HG03457 (cell line): ENCODE measurements at regions not wholly inside any gene's neighbourhood (a gene's known extent, or its start where the extent isn't known, plus 50 kb on each side); places are given as distances from the start of the nearest gene placed in this dataset.
"Not testable (repeated sequence)": the region's sequence is repeated elsewhere in the genome, so short reads cannot be mapped to it uniquely, and the experiment has no call there.

Experiments
- ATAC-seq: cut with Tn5 transposase; IDR thresholded peaks from one replicate; pipeline ENCODE4 v1.9.1; 2021; ENCODE audit warnings: moderate number of reproducible peaks; ENCODE audit not compliant: unreplicated experiment

GRCh38 chr4:131526686-131527085, 1622.4 kb upstream of the PCDH10 start:
- ATAC-seq = no peak

GRCh38 chr4:131531087-131531486, 1618.0 kb upstream of the PCDH10 start:
- no peak for ATAC-seq

- ATAC-seq = no peak
Measured at GRCh38 chr4:131534944-131535645, 1614.0 kb upstream of the PCDH10 start.

GRCh38 chr4:131540256-131540655, 1608.8 kb upstream of the PCDH10 start:
- ATAC-seq = no peak

GRCh38 chr4:131547506-131547981, 1601.5 kb upstream of the PCDH10 start:
- ATAC-seq = peak; percentile 70

GRCh38 chr4:131551306-131551705, 1597.8 kb upstream of the PCDH10 start:
- ATAC-seq = no peak

GRCh38 chr4:131566026-131566425, 1583.1 kb upstream of the PCDH10 start:
- no peak for ATAC-seq

GRCh38 chr4:131584587-131584986, 1564.5 kb upstream of the PCDH10 start:
- ATAC-seq = no peak

GRCh38 chr4:131595140-131595539, 1554.0 kb upstream of the PCDH10 start:
- no peak for ATAC-seq

- no peak for ATAC-seq
Measured at GRCh38 chr4:131603705-131604104, 1545.4 kb upstream of the PCDH10 start.

GRCh38 chr4:131609039-131609438, 1540.1 kb upstream of the PCDH10 start:
- ATAC-seq = no peak

- ATAC-seq = not testable (repeated sequence)
Measured at GRCh38 chr4:131610517-131610916, 1538.6 kb upstream of the PCDH10 start.

- no peak for ATAC-seq
Measured at GRCh38 chr4:131613086-131613823, 1535.8 kb upstream of the PCDH10 start.

- peak; percentile 51 for ATAC-seq
Measured at GRCh38 chr4:131613824-131614216, 1535.3 kb upstream of the PCDH10 start.

- no peak for ATAC-seq
Measured at GRCh38 chr4:131632877-131633276, 1516.2 kb upstream of the PCDH10 start.

GRCh38 chr4:131635191-131635590, 1513.9 kb upstream of the PCDH10 start:
- ATAC-seq = no peak

GRCh38 chr4:131638781-131639180, 1510.3 kb upstream of the PCDH10 start:
- ATAC-seq = no peak

- no peak for ATAC-seq
Measured at GRCh38 chr4:131644619-131645018, 1504.5 kb upstream of the PCDH10 start.

- no peak for ATAC-seq
Measured at GRCh38 chr4:131649227-131649626, 1499.9 kb upstream of the PCDH10 start.

GRCh38 chr4:131650951-131651350, 1498.1 kb upstream of the PCDH10 start:
- ATAC-seq = no peak

GRCh38 chr4:131683314-131683713, 1465.8 kb upstream of the PCDH10 start:
- not testable (repeated sequence) for ATAC-seq

GRCh38 chr4:131721883-131722282, 1427.2 kb upstream of the PCDH10 start:
- no peak for ATAC-seq
